SK-N-SH (cell line): ENCODE measurements at regions not wholly inside any gene's neighbourhood (a gene's known extent, or its start where the extent isn't known, plus 50 kb on each side); places are given as distances from the start of the nearest gene placed in this dataset.

Experiments used
- CTCF ChIA-PET: fragments of 300-600, 350-600 bp; formaldehyde crosslinking; extraction: SDS; loops from one replicate; lab custom pipeline; 2021; lab: Yijun Ruan, JAX
- POLR2A ChIA-PET: fragments of 350-600 bp; sonication (Branson Sonifier 250); formaldehyde crosslinking; extraction: SDS; loops from one replicate; lab custom pipeline; 2020; ENCODE audit warnings: antibody characterized with exemption, inconsistent platforms; lab: Yijun Ruan, JAX
- DNase-seq: peaks from one replicate; pipeline ENCODE4 v3.0.0; 2012
- H2AFZ ChIP-seq: fragments of 200-600 bp; sonication (generic); 2 replicates; pipeline ENCODE4 v1.8.1; 2016; ENCODE audit warnings: antibody characterized with exemption, mild to moderate bottlenecking, low read depth
- H3F3A ChIP-seq: fragments of 200-600 bp; sonication (generic); replicated peaks from 2 replicates; pipeline ENCODE3; 2016; ENCODE audit warnings: antibody characterized with exemption, mild to moderate bottlenecking; ENCODE audit not compliant: insufficient read depth
- H3K27ac ChIP-seq, 2 experiments: fragments of 200-500 bp in 1 of 2; fragments of 200-600 bp in 1 of 2; sonication (Bioruptor generic) in 1 of 2; sonication (generic), shearing (Covaris generic) in 1 of 2; 2 replicates each; pipeline versions ENCODE4 v1.5.1 to v1.6.1; 2014 to 2016; ENCODE audit warnings: low read depth in 2 of 2, inconsistent platforms in 1 of 2, low read length in 1 of 2, mild to moderate bottlenecking in 1 of 2, mixed read lengths in 1 of 2
- H3K27me3 ChIP-seq: fragments of 200-600 bp; sonication (generic), shearing (Covaris generic); 2 replicates; pipeline ENCODE4 v1.6.1; 2016; ENCODE audit warnings: mixed run types; ENCODE audit not compliant: insufficient read depth
- H3K36me3 ChIP-seq, 2 experiments: fragments of 200-500 bp in 1 of 2; fragments of 200-600 bp in 1 of 2; sonication (Bioruptor generic) in 1 of 2; sonication (generic) in 1 of 2; replicated peaks in 1 of 2; 2 replicates each; pipeline versions ENCODE3 to v1.5.1; 2014 to 2016; ENCODE audit warnings: low read length in 1 of 2, mild to moderate bottlenecking in 1 of 2; ENCODE audit not compliant: insufficient read depth in 2 of 2, control insufficient read depth in 1 of 2
- H3K4me1 ChIP-seq, 2 experiments: fragments of 200-500 bp in 1 of 2; fragments of 200-600 bp in 1 of 2; sonication (Bioruptor generic) in 1 of 2; sonication (generic), shearing (Covaris generic) in 1 of 2; 2 replicates each; pipeline versions ENCODE4 v1.5.1 to v1.6.1; 2014 to 2016; ENCODE audit warnings: low read depth in 1 of 2, low read length in 1 of 2, mixed run types in 1 of 2; ENCODE audit not compliant: insufficient read depth in 2 of 2, control insufficient read depth in 1 of 2
- H3K4me2 ChIP-seq: fragments of 200-600 bp; sonication (generic), shearing (Covaris generic); 2 replicates; pipeline ENCODE4 v1.6.1; 2017; ENCODE audit warnings: mixed run types
- H3K4me3 ChIP-seq, 2 experiments: fragments of 200-500 bp in 1 of 2; fragments of 200-600 bp in 1 of 2; sonication (Bioruptor generic) in 1 of 2; sonication (generic), shearing (Covaris generic) in 1 of 2; 2 replicates each; pipeline versions ENCODE4 v1.5.1 to v1.8.1; 2014 to 2016; ENCODE audit warnings: low read depth in 2 of 2, inconsistent platforms in 1 of 2, low read length in 1 of 2, mild to moderate bottlenecking in 1 of 2, mixed read lengths in 1 of 2, moderate library complexity in 1 of 2
- H3K79me2 ChIP-seq: fragments of 200-600 bp; sonication (generic); 2 replicates; pipeline ENCODE4 v1.8.1; 2017; ENCODE audit warnings: mild to moderate bottlenecking; ENCODE audit not compliant: insufficient read depth
- H3K9ac ChIP-seq: fragments of 200-600 bp; sonication (generic); 2 replicates; pipeline ENCODE4 v1.6.1; 2017; ENCODE audit warnings: mixed run types
- H3K9me2 ChIP-seq: fragments of 200-600 bp; sonication (generic); 2 replicates; pipeline ENCODE4 v1.6.1; 2017; ENCODE audit warnings: mixed run types
- H3K9me3 ChIP-seq: fragments of 200-600 bp; sonication (generic); 2 replicates; pipeline ENCODE4 v1.6.1; 2017; ENCODE audit warnings: mixed run types, mild to moderate bottlenecking, moderate library complexity
- H4K20me1 ChIP-seq: fragments of 200-600 bp; sonication (generic); 2 replicates; pipeline ENCODE4 v1.6.1; 2017; ENCODE audit warnings: mild to moderate bottlenecking, mixed run types; ENCODE audit not compliant: insufficient read depth
- EZH2phosphoT487 ChIP-seq: fragments of 200-600 bp; sonication (generic); IDR thresholded peaks from 2 replicates; pipeline ENCODE4 v1.6.1; 2017; ENCODE audit warnings: low read depth, mixed run types, mild to moderate bottlenecking, antibody characterized with exemption, moderate library complexity, borderline replicate concordance
- FOSL2 ChIP-seq: IDR thresholded peaks from 2 replicates; pipeline ENCODE4 v1.4.0; 2012; ENCODE audit warnings: low read depth, mild to moderate bottlenecking, moderate library complexity, borderline replicate concordance
- FOXJ3 ChIP-seq: sonication (generic); formaldehyde crosslinking; IDR thresholded peaks from 2 replicates; pipeline ENCODE4 v1.5.1; 2020; ENCODE audit warnings: mild to moderate bottlenecking, missing genetic modification reagents
- GABPA ChIP-seq: IDR thresholded peaks from 2 replicates; pipeline ENCODE4 v1.4.0; 2012; ENCODE audit warnings: low read depth, mild to moderate bottlenecking
- GATA2 ChIP-seq: sonication (generic); formaldehyde crosslinking; IDR thresholded peaks from 2 replicates; pipeline ENCODE4 v1.5.0; 2020; ENCODE audit warnings: mild to moderate bottlenecking, missing genetic modification reagents
- JUND ChIP-seq: IDR thresholded peaks from 2 replicates; pipeline ENCODE4 v1.4.0; 2012
- MEF2A ChIP-seq: IDR thresholded peaks from 2 replicates; pipeline ENCODE4 v1.4.0; 2012; ENCODE audit warnings: low read depth, borderline replicate concordance
- NFIC ChIP-seq: IDR thresholded peaks from 2 replicates; pipeline ENCODE4 v1.4.0; 2012; ENCODE audit warnings: borderline replicate concordance
- PBX3 ChIP-seq: IDR thresholded peaks from 2 replicates; pipeline ENCODE4; 2012
- RAD21 ChIP-seq: IDR thresholded peaks from 2 replicates; pipeline ENCODE4 v1.6.1; 2012; ENCODE audit warnings: mild to moderate bottlenecking, low read length
- RCOR1 ChIP-seq: fragments of 150-350 bp; IDR thresholded peaks from 2 replicates; pipeline ENCODE4 v1.6.1; 2017; ENCODE audit warnings: antibody characterized with exemption, low read length
- YY1 ChIP-seq: IDR thresholded peaks from 2 replicates; pipeline ENCODE4 v1.4.0; 2012; ENCODE audit warnings: low read depth, mild to moderate bottlenecking
- ZBTB33 ChIP-seq: IDR thresholded peaks from 2 replicates; pipeline ENCODE4 v1.4.0; 2012; ENCODE audit warnings: low read depth, borderline replicate concordance
- WGBS: methylation state at CpG from one replicate; pipeline ENCODE4 v1.1.6; 2017; ENCODE audit warnings: low lambda C conversion rate; 5-methylcytosine and 5-hydroxymethylcytosine counted together
- TF ChIP-seq, protein P1 (sequence below): fragments of 200-600 bp; sonication (generic); IDR thresholded peaks from 2 replicates; pipeline ENCODE4 v1.6.1; 2017; ENCODE audit warnings: antibody characterized with exemption, mild to moderate bottlenecking, moderate library complexity
- TF ChIP-seq, protein P2 (sequence below): IDR thresholded peaks from 2 replicates; pipeline ENCODE4 v1.4.0; 2012; ENCODE audit warnings: low read depth, borderline replicate concordance
- TF ChIP-seq, protein P3 (sequence below): IDR thresholded peaks from 2 replicates; pipeline ENCODE4 v1.6.1; 2012; ENCODE audit warnings: mild to moderate bottlenecking, low read depth, low read length, moderate library complexity

- CTCF ChIA-PET, result interaction anchor here (0.7 kb wide), 1 partner anchor 163 kb away, joined by 3 read pairs; no protein-coding TSS in a partner anchor
- Histone ChIP-seq H3K9me2 (no peaks in the 10 kb centered on the region), H3K27me3 (no peaks in the 10 kb centered on the region), H3F3A (no peaks in the 10 kb centered on the region), H3K4me2 (no peak overlapping the region), H2AFZ (no peak overlapping the region), H3K79me2 (no peaks in the 10 kb centered on the region), H3K9ac (no peak overlapping the region), H3K27ac (no peak overlapping the region), H4K20me1 (no peaks in the 10 kb centered on the region), H3K4me1 (no peaks in the 10 kb centered on the region), H3K9me3 (no peaks in the 10 kb centered on the region), H3K36me3 (no peaks in the 10 kb centered on the region), H3K4me3 (no peak overlapping the region)
- TF ChIP-seq GATA2 (CRISPR knock-in tag) (no peak), PBX3 (no peak), NFIC (no peak), GABPA (no peak), ZBTB33 (no peak), RAD21 (no peak), EZH2phosphoT487 (no peak), FOSL2 (no peak)
- POLR2A ChIA-PET, result interaction anchor here (0.6 kb wide), 1 partner anchor 65 kb away, joined by 4 read pairs; no protein-coding TSS in a partner anchor
- DNase-seq, result no peak
- WGBS, result 17% methylated on average over 4 of the region's 4 CpGs
These were observed 65.8 kb upstream of the CELF4 start for GRCh38 chr18:37631422-37631821.

DNA sequence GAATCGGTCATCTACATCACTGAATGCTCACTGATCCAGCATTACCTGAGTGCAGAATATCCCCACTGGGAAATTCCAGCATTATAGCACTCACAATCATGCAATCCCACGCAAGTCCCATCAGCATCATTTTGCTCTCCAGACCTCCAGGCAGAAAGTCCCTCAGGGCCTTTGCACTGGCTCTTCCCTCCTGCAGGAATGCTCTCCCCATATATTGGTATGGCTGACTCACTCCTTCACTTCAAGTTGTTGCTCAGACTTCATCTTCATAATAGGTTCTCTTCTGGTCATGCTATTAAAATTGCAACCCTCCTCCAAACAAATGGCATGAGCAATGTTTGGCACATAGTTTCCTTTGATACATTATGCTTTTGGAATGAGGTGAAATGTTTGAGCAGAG, 64.7 kb upstream of the CELF4 start:
- no peaks in the 10 kb centered on the region for H3K36me3 ChIP-seq
- CTCF ChIA-PET, result no interaction called here
- no peak overlapping the region for H3K27ac ChIP-seq
- H3K9ac ChIP-seq, result no peak overlapping the region
- DNase-seq, result no peak
- no peak overlapping the region for H2AFZ ChIP-seq
- H3K79me2 ChIP-seq, result no peaks in the 10 kb centered on the region
- H3K4me2 ChIP-seq, result no peak overlapping the region
- WGBS, result 0% methylated on average over 1 of the region's 2 CpGs
- H3K9me2 ChIP-seq, result no peaks in the 10 kb centered on the region
- no peaks in the 10 kb centered on the region for H3K9me3 ChIP-seq
- H3K4me3 ChIP-seq, result no peak overlapping the region
- H3F3A ChIP-seq, result no peaks in the 10 kb centered on the region
- no peaks in the 10 kb centered on the region for H3K4me1 ChIP-seq
- H4K20me1 ChIP-seq, result no peaks in the 10 kb centered on the region
- H3K27me3 ChIP-seq, result no peaks in the 10 kb centered on the region
- POLR2A ChIA-PET, result no interaction called here
- TF ChIP-seq, protein P1, sequence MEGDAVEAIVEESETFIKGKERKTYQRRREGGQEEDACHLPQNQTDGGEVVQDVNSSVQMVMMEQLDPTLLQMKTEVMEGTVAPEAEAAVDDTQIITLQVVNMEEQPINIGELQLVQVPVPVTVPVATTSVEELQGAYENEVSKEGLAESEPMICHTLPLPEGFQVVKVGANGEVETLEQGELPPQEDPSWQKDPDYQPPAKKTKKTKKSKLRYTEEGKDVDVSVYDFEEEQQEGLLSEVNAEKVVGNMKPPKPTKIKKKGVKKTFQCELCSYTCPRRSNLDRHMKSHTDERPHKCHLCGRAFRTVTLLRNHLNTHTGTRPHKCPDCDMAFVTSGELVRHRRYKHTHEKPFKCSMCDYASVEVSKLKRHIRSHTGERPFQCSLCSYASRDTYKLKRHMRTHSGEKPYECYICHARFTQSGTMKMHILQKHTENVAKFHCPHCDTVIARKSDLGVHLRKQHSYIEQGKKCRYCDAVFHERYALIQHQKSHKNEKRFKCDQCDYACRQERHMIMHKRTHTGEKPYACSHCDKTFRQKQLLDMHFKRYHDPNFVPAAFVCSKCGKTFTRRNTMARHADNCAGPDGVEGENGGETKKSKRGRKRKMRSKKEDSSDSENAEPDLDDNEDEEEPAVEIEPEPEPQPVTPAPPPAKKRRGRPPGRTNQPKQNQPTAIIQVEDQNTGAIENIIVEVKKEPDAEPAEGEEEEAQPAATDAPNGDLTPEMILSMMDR, result no peak
- no peak for TF ChIP-seq MEF2A
- TF ChIP-seq, protein P2, sequence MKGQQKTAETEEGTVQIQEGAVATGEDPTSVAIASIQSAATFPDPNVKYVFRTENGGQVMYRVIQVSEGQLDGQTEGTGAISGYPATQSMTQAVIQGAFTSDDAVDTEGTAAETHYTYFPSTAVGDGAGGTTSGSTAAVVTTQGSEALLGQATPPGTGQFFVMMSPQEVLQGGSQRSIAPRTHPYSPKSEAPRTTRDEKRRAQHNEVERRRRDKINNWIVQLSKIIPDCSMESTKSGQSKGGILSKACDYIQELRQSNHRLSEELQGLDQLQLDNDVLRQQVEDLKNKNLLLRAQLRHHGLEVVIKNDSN, result no peak
- no peak for TF ChIP-seq YY1
- TF ChIP-seq ZBTB33, result no peak
- TF ChIP-seq RCOR1, result no peak
- TF ChIP-seq FOSL2, result no peak
- no peak for TF ChIP-seq JUND
- no peak for TF ChIP-seq FOXJ3 (CRISPR knock-in tag)
- TF ChIP-seq, protein P3, sequence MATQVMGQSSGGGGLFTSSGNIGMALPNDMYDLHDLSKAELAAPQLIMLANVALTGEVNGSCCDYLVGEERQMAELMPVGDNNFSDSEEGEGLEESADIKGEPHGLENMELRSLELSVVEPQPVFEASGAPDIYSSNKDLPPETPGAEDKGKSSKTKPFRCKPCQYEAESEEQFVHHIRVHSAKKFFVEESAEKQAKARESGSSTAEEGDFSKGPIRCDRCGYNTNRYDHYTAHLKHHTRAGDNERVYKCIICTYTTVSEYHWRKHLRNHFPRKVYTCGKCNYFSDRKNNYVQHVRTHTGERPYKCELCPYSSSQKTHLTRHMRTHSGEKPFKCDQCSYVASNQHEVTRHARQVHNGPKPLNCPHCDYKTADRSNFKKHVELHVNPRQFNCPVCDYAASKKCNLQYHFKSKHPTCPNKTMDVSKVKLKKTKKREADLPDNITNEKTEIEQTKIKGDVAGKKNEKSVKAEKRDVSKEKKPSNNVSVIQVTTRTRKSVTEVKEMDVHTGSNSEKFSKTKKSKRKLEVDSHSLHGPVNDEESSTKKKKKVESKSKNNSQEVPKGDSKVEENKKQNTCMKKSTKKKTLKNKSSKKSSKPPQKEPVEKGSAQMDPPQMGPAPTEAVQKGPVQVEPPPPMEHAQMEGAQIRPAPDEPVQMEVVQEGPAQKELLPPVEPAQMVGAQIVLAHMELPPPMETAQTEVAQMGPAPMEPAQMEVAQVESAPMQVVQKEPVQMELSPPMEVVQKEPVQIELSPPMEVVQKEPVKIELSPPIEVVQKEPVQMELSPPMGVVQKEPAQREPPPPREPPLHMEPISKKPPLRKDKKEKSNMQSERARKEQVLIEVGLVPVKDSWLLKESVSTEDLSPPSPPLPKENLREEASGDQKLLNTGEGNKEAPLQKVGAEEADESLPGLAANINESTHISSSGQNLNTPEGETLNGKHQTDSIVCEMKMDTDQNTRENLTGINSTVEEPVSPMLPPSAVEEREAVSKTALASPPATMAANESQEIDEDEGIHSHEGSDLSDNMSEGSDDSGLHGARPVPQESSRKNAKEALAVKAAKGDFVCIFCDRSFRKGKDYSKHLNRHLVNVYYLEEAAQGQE, result no peak
- no peak for TF ChIP-seq RAD21
